ENCODE measurements at regions not wholly inside any gene's neighbourhood (a gene's known extent, or its start where the extent isn't known, plus 50 kb on each side); places are given as distances from the start of the nearest gene placed in this dataset.

GRCh38 chr15:46930426-46930825 is 786.9 kb upstream of the SEMA6D start:
- TF ChIP-seq CTCF (IDR thresholded peaks at IDR 0.05) (no peak), POLR2A (IDR thresholded peaks at IDR 0.05) (no peak)

Data from adrenal gland (tissue), 5 donors.